PC-9 (cell line): ENCODE measurements at regions not wholly inside any gene's neighbourhood (a gene's known extent, or its start where the extent isn't known, plus 50 kb on each side); places are given as distances from the start of the nearest gene placed in this dataset.

Experiments
- CTCF ChIP-seq: fragments of 200-600 bp; sonication (generic); conservative IDR thresholded peaks from 2 replicates; pipeline ENCODE4 v1.6.1; 2017; ENCODE audit warnings: mixed run types, antibody characterized with exemption, mild to moderate bottlenecking, moderate library complexity
- EZH2 ChIP-seq: fragments of 200-600 bp; sonication (generic); IDR thresholded peaks from 2 replicates; pipeline ENCODE4 v1.8.0; 2017; ENCODE audit warnings: antibody characterized with exemption, low read depth

- TF ChIP-seq CTCF (no peak), EZH2 (no peak)
Measured at GRCh38 chr4:24224446-24224845, 334.6 kb upstream of the PPARGC1A start.
